ENCODE measurements at regions not wholly inside any gene's neighbourhood (a gene's known extent, or its start where the extent isn't known, plus 50 kb on each side); places are given as distances from the start of the nearest gene placed in this dataset.

GRCh38 chr2:236730393-236730792 lies 160.8 kb downstream of the ACKR3 start:
- CTCF ChIA-PET = no interaction called here
- intact Hi-C loops (cut with DNase I, micrococcal nuclease) = no loop called here
- Histone ChIP-seq H3K9me3 (ENCODE audit: control insufficient read depth in 1 of 2, insufficient read depth in 1 of 2, low read length in 2 of 2) (no peaks in the 10 kb centered on the region), H3K4me3 (ENCODE audit: low read length) (no peak overlapping the region), H3K27me3 (ENCODE audit: control insufficient read depth in 1 of 2, insufficient read depth in 2 of 2, low read length in 2 of 2) (peaks cover 0 to 2% of the 10 kb centered on the region in 2 experiments), H3K27ac (ENCODE audit: low read depth in 1 of 2, low read length in 2 of 2) (no peak overlapping the region), H3K36me3 (ENCODE audit: insufficient read depth, low read length) (no peaks in the 10 kb centered on the region), H3K4me1 (ENCODE audit: insufficient read depth, low read length) (no peaks in the 10 kb centered on the region)
- no peak for ATAC-seq (ENCODE audit: poor library complexity)
- H3K9me3 Mint-ChIP-seq = no peaks in the 10 kb centered on the region
- no peak overlapping the region for H3K4me3 Mint-ChIP-seq
- H3K27ac Mint-ChIP-seq = no peak overlapping the region
- no peak for DNase-seq
- no peak for TF ChIP-seq CTCF (IDR thresholded peaks at IDR 0.05)
- H3K27me3 Mint-ChIP-seq = peaks cover 15% of the 10 kb centered on the region
- POLR2A ChIA-PET = no interaction called here
- no peaks in the 10 kb centered on the region for H3K36me3 Mint-ChIP-seq (ENCODE audit: low read depth)
- no peaks in the 10 kb centered on the region for H3K4me1 Mint-ChIP-seq (ENCODE audit: low read depth)

GRCh38 chr2:236731767-236732580 lies 162.3 kb downstream of the ACKR3 start:
- H3K9me3 ChIP-seq (ENCODE audit: control insufficient read depth in 1 of 2, insufficient read depth in 1 of 2, low read length in 2 of 2) = no peaks in the 10 kb centered on the region
- DNase-seq = no peak
- H3K4me3 Mint-ChIP-seq = no peak overlapping the region
- no peaks in the 10 kb centered on the region for H3K4me1 ChIP-seq (ENCODE audit: insufficient read depth, low read length)
- H3K36me3 ChIP-seq (ENCODE audit: insufficient read depth, low read length) = no peaks in the 10 kb centered on the region
- ChIA-PET CTCF (no interaction called here), POLR2A (no interaction called here)
- peaks cover 0 to 2% of the 10 kb centered on the region in 2 experiments for H3K27me3 ChIP-seq (ENCODE audit: control insufficient read depth in 1 of 2, insufficient read depth in 2 of 2, low read length in 2 of 2)
- no peaks in the 10 kb centered on the region for H3K4me1 Mint-ChIP-seq (ENCODE audit: low read depth)
- ATAC-seq (ENCODE audit: poor library complexity) = no peak
- no peaks in the 10 kb centered on the region for H3K9me3 Mint-ChIP-seq
- intact Hi-C loops (cut with DNase I, micrococcal nuclease) = no loop called here
- H3K4me3 ChIP-seq (ENCODE audit: low read length) = no peak overlapping the region
- H3K27ac Mint-ChIP-seq = no peak overlapping the region
- no peak for TF ChIP-seq CTCF (IDR thresholded peaks at IDR 0.05)
- no peaks in the 10 kb centered on the region for H3K36me3 Mint-ChIP-seq (ENCODE audit: low read depth)
- H3K27ac ChIP-seq (ENCODE audit: low read depth in 1 of 2, low read length in 2 of 2) = no peak overlapping the region
- H3K27me3 Mint-ChIP-seq = peaks cover 8% of the 10 kb centered on the region

- Mint-ChIP-seq H3K9me3 (no peaks in the 10 kb centered on the region), H3K27ac (no peak overlapping the region), H3K4me1 (ENCODE audit: low read depth) (no peaks in the 10 kb centered on the region), H3K36me3 (ENCODE audit: low read depth) (no peaks in the 10 kb centered on the region), H3K27me3 (peaks cover 8% of the 10 kb centered on the region), H3K4me3 (no peak overlapping the region)
- Histone ChIP-seq H3K4me3 (ENCODE audit: low read length) (no peak overlapping the region), H3K9me3 (ENCODE audit: control insufficient read depth in 1 of 2, insufficient read depth in 1 of 2, low read length in 2 of 2) (no peaks in the 10 kb centered on the region), H3K36me3 (ENCODE audit: insufficient read depth, low read length) (no peaks in the 10 kb centered on the region), H3K27ac (ENCODE audit: low read depth in 1 of 2, low read length in 2 of 2) (no peak overlapping the region), H3K27me3 (ENCODE audit: control insufficient read depth in 1 of 2, insufficient read depth in 2 of 2, low read length in 2 of 2) (peaks cover 0 to 5% of the 10 kb centered on the region in 2 experiments), H3K4me1 (ENCODE audit: insufficient read depth, low read length) (no peaks in the 10 kb centered on the region)
- intact Hi-C loops (cut with DNase I, micrococcal nuclease) = no loop called here
- CTCF ChIA-PET = no interaction called here
- DNase-seq = no peak
- no peak for TF ChIP-seq CTCF (IDR thresholded peaks at IDR 0.05)
- POLR2A ChIA-PET = no interaction called here
- ATAC-seq (ENCODE audit: poor library complexity) = no peak
Observed at GRCh38 chr2:236733156-236733555, 163.5 kb downstream of the ACKR3 start.

Data from CD4-positive, alpha-beta T cell (primary cell).